ENCODE measurements at regions not wholly inside any gene's neighbourhood (a gene's known extent, or its start where the extent isn't known, plus 50 kb on each side); places are given as distances from the start of the nearest gene placed in this dataset.

- in situ Hi-C loops (cut with HindIII; ENCODE audit: low pct_ligation_motif_present, low sequenced_read_pairs): no loop called here
- Histone ChIP-seq H3K4me3 (ENCODE audit: low read depth, low read length) (no peak overlapping the region), H3K36me3 (replicated peaks) (no peaks in the 10 kb centered on the region), H3K27ac (peak overlapping the region; percentile 97), H3K27me3 (replicated peaks) (no peaks in the 10 kb centered on the region)
- no peak for TF ChIP-seq CTCF (IDR thresholded peaks at IDR 0.05; ENCODE audit: low read depth, low read length, missing control alignments)
- peak; percentile 96 for DNase-seq
These were observed 104.1 kb upstream of the BASP1 start for GRCh38 chr5:17113174-17113958.

GRCh38 chr5:17114233-17114632 is 103.2 kb upstream of the BASP1 start:
- Histone ChIP-seq H3K27ac (peak overlapping the region; percentile 97), H3K27me3 (replicated peaks) (no peaks in the 10 kb centered on the region), H3K36me3 (replicated peaks) (no peaks in the 10 kb centered on the region), H3K4me3 (ENCODE audit: low read depth, low read length) (no peak overlapping the region)
- TF ChIP-seq CTCF (IDR thresholded peaks at IDR 0.05; ENCODE audit: low read depth, low read length, missing control alignments): no peak
- no peak for DNase-seq
- in situ Hi-C loops (cut with HindIII; ENCODE audit: low pct_ligation_motif_present, low sequenced_read_pairs): no loop called here

- DNase-seq: no peak
- no peaks in the 10 kb centered on the region for H3K27me3 ChIP-seq (replicated peaks)
- no peak overlapping the region for H3K4me3 ChIP-seq (ENCODE audit: low read depth, low read length)
- H3K27ac ChIP-seq: peak overlapping the region; percentile 97
- no peaks in the 10 kb centered on the region for H3K36me3 ChIP-seq (replicated peaks)
- TF ChIP-seq CTCF (IDR thresholded peaks at IDR 0.05; ENCODE audit: low read depth, low read length, missing control alignments): no peak
- in situ Hi-C loops (cut with HindIII; ENCODE audit: low pct_ligation_motif_present, low sequenced_read_pairs): no loop called here
These were observed 102.5 kb upstream of the BASP1 start for GRCh38 chr5:17114715-17115599.

GRCh38 chr5:17115855-17116254 is 101.6 kb upstream of the BASP1 start:
- TF ChIP-seq CTCF (IDR thresholded peaks at IDR 0.05; ENCODE audit: low read depth, low read length, missing control alignments): no peak
- Histone ChIP-seq H3K27me3 (replicated peaks) (no peaks in the 10 kb centered on the region), H3K4me3 (ENCODE audit: low read depth, low read length) (no peak overlapping the region)

GRCh38 chr5:17118631-17119030 is 98.8 kb upstream of the BASP1 start:
- no peak for TF ChIP-seq CTCF (IDR thresholded peaks at IDR 0.05; ENCODE audit: low read depth, low read length, missing control alignments)
- H3K4me3 ChIP-seq (ENCODE audit: low read depth, low read length): no peak overlapping the region
- peak; percentile 99 for DNase-seq
- in situ Hi-C loops (cut with HindIII; ENCODE audit: low pct_ligation_motif_present, low sequenced_read_pairs): no loop called here
- peak overlapping the region; percentile 97 for H3K27ac ChIP-seq
- H3K36me3 ChIP-seq (replicated peaks): no peaks in the 10 kb centered on the region
- no peaks in the 10 kb centered on the region for H3K27me3 ChIP-seq (replicated peaks)

More at GRCh38 chr5:17115855-17116254, 101.6 kb upstream of the BASP1 start:
- Histone ChIP-seq H3K27ac (no peak overlapping the region), H3K36me3 (replicated peaks) (no peaks in the 10 kb centered on the region)
- in situ Hi-C loops (cut with HindIII; ENCODE audit: low pct_ligation_motif_present, low sequenced_read_pairs): no loop called here
- no peak for DNase-seq

Data from brain microvascular endothelial cell (primary cell).